ENCODE measurements at regions not wholly inside any gene's neighbourhood (a gene's known extent, or its start where the extent isn't known, plus 50 kb on each side); places are given as distances from the start of the nearest gene placed in this dataset.

DNA sequence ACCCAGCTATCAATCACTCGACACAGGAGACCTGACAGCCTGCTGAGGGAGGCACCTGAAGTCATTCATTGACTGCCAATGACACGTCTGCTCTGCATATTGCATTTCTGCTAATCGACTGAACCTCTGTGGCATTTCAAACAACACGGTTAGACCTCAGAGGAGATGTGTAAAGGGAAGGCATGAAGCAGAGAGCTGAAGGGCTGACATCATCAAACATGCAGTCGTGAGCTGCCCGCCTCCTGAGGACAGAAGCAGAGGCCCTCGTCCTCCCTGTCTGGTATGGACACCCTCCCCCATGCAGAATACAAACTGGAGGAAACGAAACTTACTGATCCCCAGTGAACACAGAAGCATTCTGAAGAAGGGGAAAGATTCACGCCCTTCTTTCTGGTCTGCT, 462.6 kb upstream of the MGMT start:
- TF ChIP-seq, protein P1, sequence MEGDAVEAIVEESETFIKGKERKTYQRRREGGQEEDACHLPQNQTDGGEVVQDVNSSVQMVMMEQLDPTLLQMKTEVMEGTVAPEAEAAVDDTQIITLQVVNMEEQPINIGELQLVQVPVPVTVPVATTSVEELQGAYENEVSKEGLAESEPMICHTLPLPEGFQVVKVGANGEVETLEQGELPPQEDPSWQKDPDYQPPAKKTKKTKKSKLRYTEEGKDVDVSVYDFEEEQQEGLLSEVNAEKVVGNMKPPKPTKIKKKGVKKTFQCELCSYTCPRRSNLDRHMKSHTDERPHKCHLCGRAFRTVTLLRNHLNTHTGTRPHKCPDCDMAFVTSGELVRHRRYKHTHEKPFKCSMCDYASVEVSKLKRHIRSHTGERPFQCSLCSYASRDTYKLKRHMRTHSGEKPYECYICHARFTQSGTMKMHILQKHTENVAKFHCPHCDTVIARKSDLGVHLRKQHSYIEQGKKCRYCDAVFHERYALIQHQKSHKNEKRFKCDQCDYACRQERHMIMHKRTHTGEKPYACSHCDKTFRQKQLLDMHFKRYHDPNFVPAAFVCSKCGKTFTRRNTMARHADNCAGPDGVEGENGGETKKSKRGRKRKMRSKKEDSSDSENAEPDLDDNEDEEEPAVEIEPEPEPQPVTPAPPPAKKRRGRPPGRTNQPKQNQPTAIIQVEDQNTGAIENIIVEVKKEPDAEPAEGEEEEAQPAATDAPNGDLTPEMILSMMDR (IDR thresholded peaks at IDR 0.05), result no peak
- no peak for TF ChIP-seq POLR2A (IDR thresholded peaks at IDR 0.05)

All from lower leg skin (tissue), 3 donors.